Activated CD4-positive, CD25-positive, alpha-beta regulatory T cell treated with anti-CD3 and anti-CD28 coated beads, Interleukin-2, amount 50 U/mL, for 24 hours (primary cell): ENCODE measurements at regions not wholly inside any gene's neighbourhood (a gene's known extent, or its start where the extent isn't known, plus 50 kb on each side); places are given as distances from the start of the nearest gene placed in this dataset.

Experiments
- ATAC-seq, 2 donors: fragments of 150-1000 bp; cut with Tn5 transposase; one replicate each; pipeline ENCODE4 v1.10.0; 2021; ENCODE audit warnings: mild to moderate bottlenecking in 1 of 2, moderate library complexity in 1 of 2

DNA sequence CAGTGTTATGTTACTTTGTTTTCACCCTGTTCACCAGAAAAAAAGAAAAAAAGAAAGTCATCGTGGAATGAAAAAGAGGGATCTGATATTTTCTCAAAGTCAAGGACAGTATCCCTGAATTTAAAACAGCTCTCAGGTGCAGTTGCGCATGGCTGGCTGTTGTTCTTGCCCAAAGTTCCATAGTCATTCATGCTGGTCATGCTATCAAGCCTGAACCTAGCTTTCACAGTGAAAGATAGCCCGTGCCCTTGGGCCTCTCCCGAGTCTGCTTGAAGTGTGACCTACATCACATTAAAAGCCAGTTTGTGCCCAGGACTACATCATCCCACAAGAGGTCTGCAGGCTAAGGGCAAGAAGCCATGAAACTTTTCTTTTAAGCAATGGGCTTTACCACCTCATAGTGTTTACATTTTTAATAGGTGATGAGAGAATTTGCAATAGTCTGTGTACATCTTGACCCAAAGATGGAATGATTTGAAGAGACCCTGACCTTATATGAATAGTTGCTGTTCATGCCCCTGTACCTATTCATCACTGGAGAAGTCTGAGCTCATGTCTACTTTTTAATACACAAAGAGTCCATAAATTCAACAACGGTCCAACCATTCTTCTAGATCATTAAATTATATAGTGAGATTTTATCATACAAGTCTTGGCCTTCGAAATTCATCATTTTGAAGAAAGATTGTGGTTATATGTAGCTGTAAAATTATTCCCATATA lies 522.5 kb upstream of the MCTP2 start:
- no peak for ATAC-seq

- no peak for ATAC-seq
Observed at GRCh38 chr15:93707751-93708150, 523.6 kb upstream of the MCTP2 start.

- ATAC-seq, result no peak
Observed at GRCh38 chr15:93706495-93707292, 524.7 kb upstream of the MCTP2 start.

DNA sequence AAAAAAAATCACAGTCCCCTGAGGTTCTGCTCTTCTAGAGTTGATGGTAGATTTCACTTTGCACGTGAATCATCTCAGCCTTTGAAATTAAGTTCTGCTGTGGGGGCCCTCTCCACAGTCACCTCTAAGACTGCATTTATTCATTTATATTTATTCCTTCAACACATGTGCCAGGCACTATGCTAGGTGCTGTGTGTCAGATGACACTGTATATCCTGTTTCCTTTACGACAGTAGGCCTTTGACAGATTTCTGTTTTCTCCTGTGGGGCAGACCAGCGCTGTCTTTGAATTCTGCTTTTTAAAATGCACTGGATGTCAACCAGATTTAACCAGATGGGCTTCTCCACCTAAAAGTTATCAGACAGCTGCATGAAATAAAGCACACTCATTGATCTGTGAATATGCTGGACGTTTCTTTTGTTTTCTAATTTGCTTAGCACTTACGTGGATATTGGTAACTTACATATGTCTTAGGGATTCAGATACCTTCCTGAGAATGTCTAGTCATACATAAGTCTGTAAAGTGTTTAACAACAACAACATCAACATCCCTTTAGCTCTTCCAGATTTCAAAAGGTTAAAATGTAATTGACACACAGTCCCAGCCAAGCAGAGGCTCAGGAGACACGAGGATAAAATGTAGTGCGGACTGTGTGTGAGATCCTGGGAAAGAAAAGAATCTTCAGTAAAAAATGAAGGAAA lies 525.5 kb upstream of the MCTP2 start:
- ATAC-seq, result no peak

GRCh38 chr15:93703092-93703739 lies 528.1 kb upstream of the MCTP2 start:
- no peak for ATAC-seq

- no peak for ATAC-seq
Observed at GRCh38 chr15:93700051-93700450, 531.3 kb upstream of the MCTP2 start.

- no peak for ATAC-seq
Observed at GRCh38 chr15:93694033-93694432, 537.3 kb upstream of the MCTP2 start.

DNA sequence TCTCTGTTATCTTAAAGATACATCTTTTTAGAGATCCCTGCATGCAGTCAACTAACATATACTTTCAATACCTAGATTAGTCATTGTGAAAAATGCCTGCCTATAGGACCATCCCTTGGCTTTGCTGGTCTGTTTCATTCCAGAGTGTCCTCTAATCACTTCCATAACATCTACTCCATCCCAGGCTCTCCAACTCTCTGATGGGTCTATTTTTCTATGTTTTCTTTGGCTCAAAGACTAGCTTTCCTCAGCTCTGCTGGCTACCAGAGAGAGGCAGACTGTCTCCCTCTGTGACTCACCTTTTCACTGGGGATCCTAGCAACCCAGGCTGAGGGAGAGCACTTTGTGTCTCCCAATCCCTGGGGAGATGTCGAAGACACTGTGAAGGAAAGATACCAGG lies 547.7 kb upstream of the MCTP2 start:
- ATAC-seq, result no peak

- no peak for ATAC-seq
Observed at GRCh38 chr15:93671387-93671943, 559.9 kb upstream of the MCTP2 start.

- no peak for ATAC-seq
Observed at GRCh38 chr15:93670931-93671330, 560.4 kb upstream of the MCTP2 start.

DNA sequence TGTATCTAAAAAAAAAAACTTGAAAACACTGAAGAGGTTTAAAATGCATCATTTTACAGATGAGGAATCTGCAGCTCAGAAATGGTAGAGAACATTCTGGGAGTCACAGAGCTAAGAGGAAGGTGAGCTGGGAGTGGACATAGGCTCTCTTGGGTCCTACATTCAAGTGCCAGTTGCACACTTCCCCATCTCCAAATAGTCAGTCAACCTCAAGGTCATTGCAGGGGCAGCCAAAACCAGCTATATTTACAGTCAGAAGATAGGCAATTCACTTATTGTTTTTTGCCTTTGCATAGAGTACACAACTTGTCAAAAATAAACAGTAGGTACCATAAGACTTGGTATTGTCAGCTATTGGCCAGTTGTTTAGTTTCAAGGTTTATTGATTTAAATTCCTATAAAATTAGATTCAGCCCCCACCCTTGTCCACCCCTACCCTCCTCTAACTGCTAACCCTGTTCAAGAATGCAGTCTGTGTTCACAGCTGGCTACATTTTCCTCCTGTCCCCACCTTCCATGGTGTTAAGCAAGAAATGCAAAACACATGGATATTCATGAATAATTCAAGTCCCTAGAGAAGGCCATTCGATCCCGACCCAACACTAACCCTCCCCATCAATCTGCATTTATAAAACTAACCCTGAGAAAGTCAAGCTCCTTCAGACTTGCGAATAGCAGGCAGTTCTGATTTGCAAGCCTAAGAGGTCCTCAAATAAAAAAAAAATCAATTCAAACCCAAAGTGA lies 567.0 kb upstream of the MCTP2 start:
- ATAC-seq, result no peak

DNA sequence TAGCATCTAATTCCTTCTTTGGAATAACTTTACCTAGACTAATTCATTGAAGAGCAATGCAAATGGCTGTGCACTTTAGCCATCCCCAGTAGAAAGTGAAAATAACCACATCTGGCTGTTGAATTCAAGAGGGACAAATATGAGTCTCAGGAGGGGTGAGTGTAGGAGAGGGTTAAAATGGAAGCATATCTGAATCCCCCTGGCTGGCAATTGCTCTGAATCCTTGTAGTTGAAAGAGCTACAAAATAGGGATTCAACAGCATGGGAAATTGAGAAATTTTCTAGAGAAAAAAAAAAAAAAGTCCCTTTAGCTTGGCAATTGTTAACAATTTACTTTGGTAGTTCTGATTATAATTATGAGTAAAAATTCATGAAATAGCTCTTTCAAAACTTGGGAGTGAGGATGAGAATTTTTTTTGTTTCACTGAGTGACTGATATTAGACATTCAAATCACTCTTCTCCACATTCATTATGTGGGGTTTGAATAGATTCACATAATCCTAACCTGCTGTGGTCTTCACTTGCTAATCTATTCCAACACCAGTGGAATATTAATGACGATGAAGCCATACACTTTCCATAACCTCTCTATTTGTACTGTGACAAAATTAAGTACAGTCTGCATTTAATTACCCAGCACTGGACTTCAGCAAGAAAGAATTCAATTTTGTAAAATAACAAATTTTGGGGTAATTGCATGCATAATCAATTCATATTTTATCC lies 569.0 kb upstream of the MCTP2 start:
- ATAC-seq, result no peak

GRCh38 chr15:93658026-93658816 lies 569.2 kb upstream of the RGMA start:
- ATAC-seq, result no peak

DNA sequence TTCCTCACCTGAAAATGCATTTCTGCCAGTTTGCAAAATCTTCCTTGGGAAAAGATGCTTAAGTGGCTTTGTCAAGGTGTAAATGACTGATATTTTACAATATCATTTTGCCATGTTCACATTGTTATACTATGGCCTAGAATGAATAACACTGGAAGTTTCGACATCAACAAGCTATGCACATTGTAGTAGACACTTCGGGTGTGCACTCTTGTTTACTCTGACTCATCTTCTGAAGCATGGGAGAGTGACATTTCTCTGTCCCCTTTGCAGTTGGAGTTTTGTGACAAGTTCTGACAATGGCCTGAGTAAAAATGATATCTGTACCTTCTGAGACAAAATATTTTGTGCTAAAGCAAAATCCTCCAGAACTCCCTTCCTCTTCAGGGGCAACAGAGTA lies 567.0 kb upstream of the RGMA start:
- ATAC-seq, result no peak

DNA sequence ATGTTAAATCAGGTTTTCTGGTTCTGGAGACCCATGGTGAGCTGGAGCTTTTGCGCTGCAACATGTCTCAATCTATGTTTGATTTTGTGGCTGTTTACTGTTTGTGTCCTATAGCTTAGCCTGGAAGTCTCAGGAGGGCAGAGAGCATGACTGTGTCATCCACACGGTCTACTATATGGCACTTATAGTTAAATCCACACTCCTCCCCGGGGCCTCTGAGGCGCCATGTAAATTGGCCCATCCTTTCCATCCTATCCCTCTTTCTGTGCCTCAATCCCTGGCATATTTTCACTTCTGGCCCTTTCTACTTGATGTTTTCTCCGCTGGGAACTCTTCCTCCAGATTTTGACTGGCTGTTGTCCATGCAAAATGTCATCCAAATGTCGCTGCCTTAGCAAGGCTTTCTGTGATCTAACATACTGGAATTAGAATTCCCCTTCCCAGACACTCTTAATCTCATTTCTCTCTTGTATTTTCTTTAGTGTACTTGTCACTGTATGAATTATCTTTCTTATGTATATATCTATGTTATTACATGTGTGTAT lies 560.8 kb upstream of the RGMA start:
- no peak for ATAC-seq

DNA sequence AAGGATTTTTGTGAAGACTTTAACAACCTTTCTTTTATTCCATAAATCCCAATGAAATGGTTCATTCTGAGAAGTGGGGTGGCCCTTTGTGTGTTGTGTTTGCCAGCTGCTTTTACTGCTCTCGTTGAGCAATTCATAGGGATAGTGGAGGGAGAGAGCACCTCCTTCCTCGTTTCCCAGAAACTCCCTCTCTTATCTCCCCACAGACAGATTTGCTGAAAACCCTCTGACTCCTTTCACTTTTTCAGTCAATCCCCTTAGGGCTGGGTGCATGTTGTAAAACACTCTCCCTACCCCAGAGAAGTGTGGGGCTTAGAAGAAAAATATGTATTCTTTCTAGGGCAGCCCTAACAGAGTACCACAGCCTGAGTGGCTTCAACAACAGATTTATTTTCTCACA lies 557.2 kb upstream of the RGMA start:
- ATAC-seq, result no peak

DNA sequence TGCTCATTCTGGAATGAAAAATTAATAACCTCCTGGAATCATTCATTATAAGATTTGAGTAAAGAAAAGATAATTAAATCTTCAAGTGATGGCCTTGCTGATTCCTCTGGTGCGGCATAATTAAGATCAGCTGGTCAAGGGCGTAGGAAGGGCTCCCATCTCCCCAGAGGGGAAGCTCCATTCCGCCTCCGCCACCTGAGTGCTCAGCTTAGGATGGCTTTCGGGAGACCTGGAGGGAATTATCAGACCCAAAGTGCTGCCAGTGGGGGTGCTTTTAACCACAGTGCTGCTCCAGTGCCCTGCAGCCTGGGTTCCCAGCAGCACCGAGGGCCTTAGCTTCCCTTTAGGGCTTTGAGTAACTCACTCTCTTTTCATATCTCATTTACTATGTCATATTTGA lies 556.6 kb upstream of the RGMA start:
- no peak for ATAC-seq

DNA sequence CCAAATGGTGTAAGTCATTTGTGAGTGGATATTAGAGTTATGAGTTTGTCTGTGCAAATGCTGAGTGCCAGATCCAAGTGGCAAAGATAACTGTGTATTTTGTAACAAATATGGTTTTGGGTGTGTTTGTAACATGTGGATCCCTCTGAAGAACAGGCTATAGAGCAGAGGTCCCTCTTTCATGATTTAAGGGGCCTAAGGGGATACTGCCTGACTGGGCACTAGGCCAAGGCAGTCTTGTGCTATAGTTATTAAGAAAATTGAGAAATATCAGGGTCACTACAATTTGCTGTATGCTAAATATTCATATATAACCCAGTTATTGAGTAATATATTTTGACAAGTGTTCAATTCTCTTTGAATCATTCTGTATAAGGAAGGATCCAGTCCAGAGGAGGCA lies 555.6 kb upstream of the RGMA start:
- no peak for ATAC-seq

DNA sequence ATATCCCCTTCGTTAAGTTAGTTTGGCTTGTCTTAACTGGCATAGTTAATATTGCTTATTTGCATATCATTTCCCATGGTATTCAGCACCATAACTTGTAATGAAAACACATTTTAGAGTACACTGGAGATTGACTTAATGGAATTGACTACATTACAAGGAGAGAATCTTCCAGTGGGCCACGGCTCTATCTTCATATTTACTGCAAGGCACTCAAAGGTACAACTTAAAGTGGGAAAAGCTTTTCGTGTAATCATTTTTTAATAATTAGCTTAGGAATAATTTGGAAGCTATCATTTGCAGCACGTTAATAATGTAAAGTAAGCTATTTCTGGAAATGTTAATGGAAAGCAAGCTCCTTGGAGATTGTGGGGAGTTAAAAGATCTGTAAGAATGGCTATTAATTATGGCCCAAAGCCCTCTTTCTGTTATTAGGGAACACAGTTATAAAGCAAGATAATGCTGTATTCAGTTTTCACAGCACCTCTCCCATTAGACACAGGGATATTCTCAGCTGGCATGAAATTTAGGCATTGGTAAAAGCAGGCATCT lies 551.5 kb upstream of the RGMA start:
- no peak for ATAC-seq
